ENCODE measurements at regions not wholly inside any gene's neighbourhood (a gene's known extent, or its start where the extent isn't known, plus 50 kb on each side); places are given as distances from the start of the nearest gene placed in this dataset.

GRCh38 chr20:17808357-17808756, 108.6 kb downstream of the BANF2 start:
- TF ChIP-seq EP300 (IDR thresholded peaks at IDR 0.05) (no peak), POLR2AphosphoS5 (IDR thresholded peaks at IDR 0.05) (peak in 1 of 2 donors; percentile 19), CTCF (IDR thresholded peaks at IDR 0.05) (no peak), POLR2A (IDR thresholded peaks at IDR 0.05) (no peak)
